ENCODE measurements at regions not wholly inside any gene's neighbourhood (a gene's known extent, or its start where the extent isn't known, plus 50 kb on each side); places are given as distances from the start of the nearest gene placed in this dataset.
"Not testable (repeated sequence)": the region's sequence is repeated elsewhere in the genome, so short reads cannot be mapped to it uniquely, and the experiment has no call there.

DNA sequence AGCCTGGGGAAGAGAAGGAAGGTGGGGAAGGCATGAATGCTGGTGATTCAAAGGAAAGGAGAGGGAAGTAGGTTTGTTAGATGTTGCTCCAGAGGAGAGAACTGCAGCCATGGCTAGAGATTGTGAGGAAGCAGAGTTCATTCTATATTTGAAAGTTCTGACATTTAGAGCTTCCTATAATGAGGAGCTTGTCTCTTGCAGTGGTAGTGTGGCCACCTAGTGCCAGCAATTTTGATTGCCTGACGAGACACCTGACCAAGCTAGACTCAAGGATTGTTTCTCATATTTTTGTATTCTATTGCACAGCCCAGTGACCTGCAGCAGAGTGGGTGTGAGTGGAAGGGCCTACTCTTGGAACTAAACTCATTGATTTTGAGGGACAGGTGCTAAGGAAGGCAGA lies 116.2 kb upstream of the GOLGA6L4 start:
- TF ChIP-seq POLR2A (IDR thresholded peaks at IDR 0.05), result not testable (repeated sequence)
- TF ChIP-seq, protein P1, sequence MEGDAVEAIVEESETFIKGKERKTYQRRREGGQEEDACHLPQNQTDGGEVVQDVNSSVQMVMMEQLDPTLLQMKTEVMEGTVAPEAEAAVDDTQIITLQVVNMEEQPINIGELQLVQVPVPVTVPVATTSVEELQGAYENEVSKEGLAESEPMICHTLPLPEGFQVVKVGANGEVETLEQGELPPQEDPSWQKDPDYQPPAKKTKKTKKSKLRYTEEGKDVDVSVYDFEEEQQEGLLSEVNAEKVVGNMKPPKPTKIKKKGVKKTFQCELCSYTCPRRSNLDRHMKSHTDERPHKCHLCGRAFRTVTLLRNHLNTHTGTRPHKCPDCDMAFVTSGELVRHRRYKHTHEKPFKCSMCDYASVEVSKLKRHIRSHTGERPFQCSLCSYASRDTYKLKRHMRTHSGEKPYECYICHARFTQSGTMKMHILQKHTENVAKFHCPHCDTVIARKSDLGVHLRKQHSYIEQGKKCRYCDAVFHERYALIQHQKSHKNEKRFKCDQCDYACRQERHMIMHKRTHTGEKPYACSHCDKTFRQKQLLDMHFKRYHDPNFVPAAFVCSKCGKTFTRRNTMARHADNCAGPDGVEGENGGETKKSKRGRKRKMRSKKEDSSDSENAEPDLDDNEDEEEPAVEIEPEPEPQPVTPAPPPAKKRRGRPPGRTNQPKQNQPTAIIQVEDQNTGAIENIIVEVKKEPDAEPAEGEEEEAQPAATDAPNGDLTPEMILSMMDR (IDR thresholded peaks at IDR 0.05), result not testable (repeated sequence)

Data from uterus (tissue), 2 donors.